ENCODE measurements at regions not wholly inside any gene's neighbourhood (a gene's known extent, or its start where the extent isn't known, plus 50 kb on each side); places are given as distances from the start of the nearest gene placed in this dataset.

DNA sequence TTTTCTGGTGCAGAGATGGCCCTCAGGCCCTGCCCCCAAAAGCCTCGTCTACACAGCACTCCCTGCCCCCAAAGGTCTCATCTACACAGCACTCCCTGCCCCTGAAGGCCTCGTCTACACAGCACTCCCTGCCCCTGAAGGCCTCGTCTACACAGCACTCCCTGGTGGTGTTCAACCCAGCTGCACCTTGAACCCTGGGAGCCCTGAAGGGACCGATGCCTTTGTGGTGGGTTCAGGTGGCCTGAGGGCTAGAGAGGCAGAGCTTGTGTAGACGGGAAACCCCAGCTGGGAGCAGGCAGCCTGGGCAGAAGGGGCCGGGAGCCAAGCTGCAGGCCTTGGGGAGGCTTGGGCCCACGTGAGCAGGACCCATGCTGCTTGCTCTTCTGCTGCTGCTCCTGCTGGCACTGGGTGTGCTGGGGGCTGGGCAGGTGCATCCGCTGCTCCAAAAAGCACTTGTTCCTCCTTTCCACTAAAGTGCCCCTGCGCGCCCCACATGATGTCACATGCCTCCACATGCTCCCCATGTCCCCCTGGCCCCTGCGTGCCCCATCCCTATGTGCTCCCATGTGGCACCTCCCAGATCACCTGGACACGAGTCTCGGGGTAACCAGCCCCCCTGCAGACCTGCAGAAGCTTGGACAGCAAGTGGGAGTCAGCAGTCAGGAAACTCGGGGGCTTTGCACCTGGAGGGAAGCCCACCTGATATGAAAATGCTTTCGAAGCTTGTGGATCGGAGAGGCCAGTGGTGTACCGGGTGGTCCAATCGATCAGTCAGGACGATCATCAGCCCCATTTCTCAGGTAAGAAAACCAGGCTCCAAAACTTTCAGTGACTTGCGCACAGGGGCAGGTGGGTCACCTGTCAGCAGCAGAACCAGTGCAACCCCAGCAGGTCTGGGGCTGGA lies 94.9 kb upstream of the CTDP1 start:
- ChIA-PET RAD21 (ENCODE audit: low non-redundant PET in 1 of 2, low total read pairs in 2 of 2, uncharacterized antibody in 2 of 2, unreplicated experiment in 2 of 2) (no interaction called here), CTCF (no interaction called here), POLR2A (no interaction called here)
- Histone ChIP-seq H3K4me3 (replicated peaks in 1 of 2; ENCODE audit: low read depth in 1 of 2, low read length in 2 of 2) (no peak overlapping the region), H3K79me2 (ENCODE audit: insufficient read depth, low read length) (no peaks in the 10 kb centered on the region), H3K4me2 (ENCODE audit: low read length) (peak overlapping the region; percentile 39; the same call in 1 of the 2 replicates), H3K4me1 (ENCODE audit: control insufficient read depth in 1 of 2, insufficient read depth in 2 of 2, low read length in 2 of 2) (peaks cover 0 to 15% of the 10 kb centered on the region in 2 experiments; a peak in 2 of 4 replicates), H3K9me3 (ENCODE audit: control insufficient read depth in 1 of 2, insufficient read depth in 1 of 2, low read depth in 1 of 2, low read length in 2 of 2) (no peaks in the 10 kb centered on the region; a peak in 1 of 4 replicates), H3K9ac (ENCODE audit: low read length) (no peak overlapping the region), H4K20me1 (ENCODE audit: insufficient read depth) (no peaks in the 10 kb centered on the region), H3K9me2 (ENCODE audit: insufficient read depth) (no peaks in the 10 kb centered on the region), H2AFZ (ENCODE audit: low read depth, low read length, poor library complexity, severe bottlenecking) (no peak overlapping the region), H3K36me3 (ENCODE audit: control insufficient read depth in 1 of 2, insufficient read depth in 2 of 2, low read length in 2 of 2) (no peaks in the 10 kb centered on the region), H3K27me3 (ENCODE audit: insufficient read depth, low read length) (no peaks in the 10 kb centered on the region), H3K27ac (ENCODE audit: low read depth, low read length) (no peak overlapping the region)
- peak; percentile 33; the same call in 1 of the 2 replicates for ATAC-seq
- DNase-seq (ENCODE audit: low read depth, low spot score), result no peak
- TF ChIP-seq ZFX (IDR thresholded peaks at IDR 0.05), result no peak
- TF ChIP-seq, protein P1, sequence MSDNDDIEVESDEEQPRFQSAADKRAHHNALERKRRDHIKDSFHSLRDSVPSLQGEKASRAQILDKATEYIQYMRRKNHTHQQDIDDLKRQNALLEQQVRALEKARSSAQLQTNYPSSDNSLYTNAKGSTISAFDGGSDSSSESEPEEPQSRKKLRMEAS (IDR thresholded peaks at IDR 0.05), result no peak
- TF ChIP-seq, protein P2, sequence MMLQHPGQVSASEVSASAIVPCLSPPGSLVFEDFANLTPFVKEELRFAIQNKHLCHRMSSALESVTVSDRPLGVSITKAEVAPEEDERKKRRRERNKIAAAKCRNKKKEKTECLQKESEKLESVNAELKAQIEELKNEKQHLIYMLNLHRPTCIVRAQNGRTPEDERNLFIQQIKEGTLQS (IDR thresholded peaks at IDR 0.05), result no peak
- no peak for TF ChIP-seq EZH2phosphoT487 (IDR thresholded peaks at IDR 0.05; ENCODE audit: borderline replicate concordance)
- no peak for TF ChIP-seq TCF7L2 (IDR thresholded peaks at IDR 0.05; ENCODE audit: borderline replicate concordance, extremely low read depth, insufficient read depth, insufficient read length)
- TF ChIP-seq SIN3A (IDR thresholded peaks at IDR 0.05; ENCODE audit: low read depth), result no peak
- TF ChIP-seq SP1 (IDR thresholded peaks at IDR 0.05; ENCODE audit: low read depth), result no peak
- no peak for TF ChIP-seq ELF1 (IDR thresholded peaks at IDR 0.05; ENCODE audit: borderline replicate concordance, low read depth)
- no peak for TF ChIP-seq POLR2AphosphoS5 (IDR thresholded peaks at IDR 0.05; ENCODE audit: low read depth, low read length)
- no peak for TF ChIP-seq JUND (IDR thresholded peaks at IDR 0.05)
- TF ChIP-seq EZH2 (IDR thresholded peaks at IDR 0.05), result no peak
- TF ChIP-seq POLR2A (IDR thresholded peaks at IDR 0.05; ENCODE audit: borderline replicate concordance, extremely low read depth, insufficient read depth, insufficient read length), result no peak
- no peak for TF ChIP-seq CEBPB (IDR thresholded peaks at IDR 0.05; ENCODE audit: low read depth)
- intact Hi-C loops (cut with micrococcal nuclease), result no loop called here
- BruUV-seq (replicated peaks), result no TSS peak
